GM19395 (cell line): ENCODE measurements at regions not wholly inside any gene's neighbourhood (a gene's known extent, or its start where the extent isn't known, plus 50 kb on each side); places are given as distances from the start of the nearest gene placed in this dataset.

Experiments used
- ATAC-seq: cut with Tn5 transposase; IDR thresholded peaks from one replicate; pipeline ENCODE4 v1.9.1; 2021; ENCODE audit warnings: mild to moderate bottlenecking, moderate library complexity; ENCODE audit not compliant: unreplicated experiment

DNA sequence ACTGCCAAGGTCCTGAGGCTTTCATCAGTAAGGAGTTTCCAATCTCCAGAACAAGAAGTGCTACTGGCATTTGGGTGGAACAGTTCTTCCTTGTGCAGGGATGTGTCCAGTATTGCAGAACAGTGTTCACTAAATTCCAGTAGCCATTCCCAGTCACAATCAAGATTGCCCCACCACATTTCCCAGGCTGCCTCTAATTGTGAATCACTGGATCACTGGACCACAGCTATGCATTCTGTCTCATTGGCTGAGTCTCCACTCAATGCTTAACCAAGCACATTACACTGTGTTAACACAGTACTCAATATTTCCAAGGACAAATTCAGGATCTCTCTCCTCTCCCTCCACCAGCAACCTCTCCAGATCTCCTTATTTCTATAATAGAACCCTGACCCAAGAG, 160.2 kb upstream of the CCDC150 start:
- ATAC-seq = no peak

DNA sequence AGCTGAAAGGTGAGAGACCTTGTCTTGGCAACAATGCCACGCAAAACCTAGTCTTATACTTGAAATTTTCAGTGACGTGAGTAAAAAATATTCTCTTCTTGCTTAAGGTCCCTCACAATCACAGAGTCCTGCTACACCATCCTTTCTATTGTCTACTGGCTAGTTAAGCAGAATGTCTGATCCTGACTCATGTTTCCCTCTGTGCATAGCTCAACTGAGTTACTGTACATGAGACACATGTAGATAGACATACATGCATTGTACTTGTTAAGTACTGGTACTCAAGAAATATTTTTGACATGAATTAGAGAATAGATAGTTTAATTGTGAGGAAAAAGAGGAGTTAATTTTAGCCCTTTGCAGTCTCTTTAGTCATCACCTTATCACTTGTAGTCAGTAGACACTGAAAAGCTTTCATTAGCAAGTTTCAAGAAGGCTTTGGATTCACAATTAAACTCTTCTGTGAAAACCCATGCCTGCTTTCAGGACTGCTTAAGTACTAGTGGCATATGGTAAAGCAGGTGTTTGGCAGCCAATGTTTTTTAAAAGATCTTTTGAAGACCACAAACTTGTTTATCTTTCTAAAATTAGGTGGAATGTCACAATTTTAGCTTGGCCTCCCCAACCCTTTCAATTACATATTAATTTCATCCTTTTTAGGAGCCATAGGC, 158.7 kb upstream of the CCDC150 start:
- ATAC-seq = no peak

DNA sequence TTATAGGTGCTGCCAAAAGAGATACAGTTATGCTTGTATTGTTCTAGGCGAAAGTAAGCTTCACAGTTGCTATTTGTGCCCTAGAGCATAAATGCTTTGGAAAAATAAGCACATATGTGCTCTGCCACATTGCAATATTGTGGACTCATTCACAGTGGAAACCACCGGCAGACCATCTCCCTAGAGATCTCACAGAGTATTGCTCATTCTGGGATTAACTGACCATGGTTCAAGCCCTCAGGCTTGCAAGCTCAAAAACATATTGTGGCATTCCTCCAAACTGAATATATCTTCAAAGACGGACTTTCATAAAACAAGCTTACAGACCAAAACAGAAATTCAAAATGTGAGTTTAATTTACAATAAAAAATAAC, 158.2 kb upstream of the CCDC150 start:
- no peak for ATAC-seq

DNA sequence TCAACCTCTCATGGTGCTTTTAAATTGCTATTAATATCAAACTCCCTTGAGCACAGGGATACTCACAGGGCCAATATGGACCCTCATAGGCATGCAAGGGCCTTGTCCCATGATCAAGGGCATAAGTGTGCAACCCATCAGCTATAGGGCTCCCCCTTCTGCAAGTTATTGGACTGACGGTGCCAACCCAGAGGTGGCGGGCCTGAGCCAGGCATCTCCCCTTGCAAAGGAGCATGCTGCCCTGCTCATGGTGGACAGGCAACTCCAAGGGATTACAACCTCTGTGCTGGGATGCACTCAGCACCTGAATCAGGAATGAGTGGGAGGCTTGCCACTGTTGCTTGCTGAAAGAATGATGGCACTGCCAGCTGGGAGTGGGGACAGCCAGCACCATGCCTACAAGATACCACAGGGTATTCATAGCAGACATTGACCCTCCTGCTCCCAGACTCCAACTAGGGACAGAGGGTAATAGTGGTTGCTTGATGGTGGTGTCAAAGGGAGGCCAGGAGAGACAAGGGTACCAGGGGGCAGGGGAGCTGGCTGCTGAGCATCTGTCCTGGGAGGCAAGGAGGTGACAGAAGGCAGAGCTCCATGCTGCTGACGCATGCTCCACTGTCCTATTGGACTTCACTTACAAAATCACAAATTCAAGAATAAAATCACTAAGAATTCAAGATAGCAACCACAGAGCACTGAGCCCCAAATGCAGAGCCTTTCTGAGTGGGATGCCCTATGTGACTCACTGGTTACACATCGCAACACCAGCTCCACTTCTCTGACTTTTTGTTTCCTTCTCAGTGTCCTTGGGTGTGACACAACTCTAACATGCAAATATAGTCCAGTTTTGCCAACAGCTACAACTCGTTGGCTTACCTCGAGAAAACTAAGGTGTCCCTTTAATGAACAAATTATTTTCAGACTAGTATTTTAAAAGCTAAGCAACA, 157.1 kb upstream of the CCDC150 start:
- no peak for ATAC-seq

DNA sequence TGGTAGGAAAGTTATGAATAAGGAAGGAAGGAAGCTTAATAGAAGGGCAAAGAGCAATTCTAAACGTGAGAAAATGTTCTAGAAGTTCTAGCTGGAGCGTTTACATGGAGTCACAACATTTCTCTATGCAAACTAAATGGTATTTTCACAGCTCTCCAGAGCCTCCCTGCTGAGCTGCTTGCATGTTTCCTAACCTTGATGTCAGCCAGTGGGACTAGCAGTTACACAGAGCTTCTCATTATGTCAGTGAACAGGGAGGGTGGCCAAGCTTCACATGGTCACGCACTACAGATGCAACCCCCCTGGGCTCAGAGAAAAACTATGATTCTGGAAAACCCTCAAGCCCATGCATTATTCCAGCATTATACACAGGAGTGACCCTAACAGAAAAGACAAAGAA, 153.4 kb upstream of the CCDC150 start:
- no peak for ATAC-seq

DNA sequence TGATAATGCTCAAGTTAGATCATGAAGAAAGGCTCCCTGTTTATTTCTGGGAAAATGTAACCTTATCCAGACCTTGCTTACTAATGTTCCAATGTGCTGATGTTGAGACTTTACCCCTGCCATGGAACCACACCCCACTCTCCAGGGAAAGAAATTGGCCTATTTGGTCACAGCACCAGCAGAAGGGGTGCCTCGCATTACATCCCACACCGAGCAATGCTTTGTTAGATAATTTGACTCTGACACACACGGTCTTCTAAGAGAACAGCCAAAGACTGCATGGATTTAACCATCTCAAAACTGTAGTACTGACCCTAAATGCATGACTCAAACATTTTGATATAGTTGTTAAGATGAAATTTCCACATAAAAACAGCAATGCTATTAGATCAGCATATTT, 152.1 kb upstream of the CCDC150 start:
- no peak for ATAC-seq

DNA sequence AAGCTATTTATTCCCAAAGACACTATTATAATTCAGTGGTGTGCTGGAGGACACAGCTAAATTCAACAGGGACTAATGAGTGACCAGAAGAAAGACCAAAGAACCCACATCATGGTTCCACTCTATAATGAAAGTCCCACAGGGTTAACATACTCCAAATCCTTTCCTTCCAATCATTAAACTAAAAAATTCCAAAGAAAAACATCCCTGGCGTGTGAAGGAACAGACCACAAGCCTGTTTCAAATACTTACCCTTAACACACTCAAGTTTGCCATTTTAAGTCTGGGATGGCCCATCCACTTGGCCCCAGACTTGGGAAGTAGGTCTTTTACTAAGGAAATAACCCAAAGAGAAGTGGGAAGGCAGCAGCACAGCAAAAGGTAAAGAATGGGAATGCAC, 150.1 kb upstream of the CCDC150 start:
- ATAC-seq = no peak

DNA sequence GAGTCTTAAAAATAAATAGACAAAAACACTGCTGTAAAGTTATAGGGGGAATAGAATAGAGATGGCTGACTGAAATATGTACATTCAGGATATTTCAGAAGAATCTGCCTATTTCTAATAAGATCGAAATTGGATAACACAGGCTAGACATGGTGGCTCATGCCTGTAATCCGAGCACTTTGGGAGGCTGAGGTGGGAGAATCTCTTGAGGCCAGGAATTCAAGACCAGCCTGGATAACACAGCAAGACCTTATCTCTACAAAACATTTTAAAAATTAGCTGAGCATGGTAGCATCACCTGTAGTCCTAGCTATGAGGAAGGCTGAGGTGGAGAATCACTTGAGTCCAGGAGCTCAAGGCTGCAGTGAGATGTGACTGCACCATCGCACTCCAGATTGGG, 146.6 kb upstream of the CCDC150 start:
- no peak for ATAC-seq

DNA sequence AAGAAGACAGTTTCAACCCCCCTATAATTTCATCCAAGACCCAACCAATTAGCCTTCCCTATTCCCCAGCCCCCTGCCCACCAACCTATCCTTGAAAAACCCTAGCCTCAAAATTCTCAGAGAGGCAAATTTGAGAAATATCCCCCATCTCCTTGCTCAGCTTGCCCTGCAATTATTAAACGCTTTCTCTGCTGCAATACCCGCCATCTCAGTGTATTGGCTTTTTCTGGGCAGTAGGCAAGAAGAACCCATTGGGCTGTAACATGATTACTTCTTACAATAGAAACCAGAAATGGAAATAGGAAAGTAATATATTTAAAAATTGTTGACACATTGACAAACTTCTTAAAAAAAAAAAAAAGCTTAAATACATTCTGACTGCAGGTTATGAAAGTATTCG, 140.6 kb upstream of the CCDC150 start:
- no peak for ATAC-seq

DNA sequence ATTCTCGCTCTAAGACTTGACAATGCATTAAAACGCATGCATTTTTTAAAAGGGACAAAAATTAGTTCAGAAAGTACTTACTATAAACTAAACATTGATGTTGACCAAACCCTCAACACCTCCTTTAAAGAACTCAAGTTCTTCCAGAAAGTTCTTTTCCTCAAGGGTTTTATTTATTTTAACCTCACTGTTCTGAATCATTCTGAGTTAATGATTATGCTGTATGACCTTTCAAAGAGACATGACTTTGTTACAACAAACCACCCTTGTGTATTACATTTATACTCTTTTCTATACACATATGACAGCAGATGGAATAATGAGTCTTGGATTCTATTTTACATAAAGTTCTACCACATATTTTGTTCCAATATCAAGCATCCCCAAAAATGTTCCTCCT, 139.8 kb upstream of the CCDC150 start:
- ATAC-seq = no peak

DNA sequence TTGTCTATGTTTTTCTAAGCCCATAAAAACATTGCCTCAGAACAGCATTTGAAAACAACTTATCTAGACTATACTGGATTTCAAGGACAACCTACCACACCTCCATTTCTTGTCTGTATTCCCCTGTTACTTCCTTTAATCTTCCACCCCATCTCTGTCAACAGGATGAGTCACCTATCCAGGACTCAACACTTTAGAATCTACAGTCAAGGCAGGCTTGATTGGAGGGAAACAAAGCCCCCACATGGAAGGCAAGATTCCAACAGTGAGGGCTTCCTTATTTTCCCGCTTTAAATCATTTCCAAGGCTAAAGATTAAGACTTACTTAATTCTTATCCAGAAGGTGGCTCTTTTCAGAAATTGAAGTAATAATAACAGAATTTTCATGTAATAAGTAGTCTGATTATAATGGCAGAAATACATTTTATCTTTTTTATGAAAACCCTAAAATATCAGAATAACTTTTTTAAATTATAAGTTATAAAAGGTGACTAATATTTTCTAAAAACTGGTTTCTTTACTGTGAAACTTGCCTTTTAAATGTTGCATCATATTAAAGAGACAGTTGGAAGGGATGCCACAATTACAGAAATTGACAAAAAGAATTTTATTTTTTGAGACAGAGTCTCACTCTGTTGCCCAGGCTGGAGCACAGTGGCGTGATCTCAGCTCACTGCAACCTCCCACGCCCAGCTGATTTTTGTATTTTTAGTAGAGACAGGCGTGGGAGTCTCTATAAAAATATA, 138.7 kb upstream of the CCDC150 start:
- ATAC-seq = no peak

DNA sequence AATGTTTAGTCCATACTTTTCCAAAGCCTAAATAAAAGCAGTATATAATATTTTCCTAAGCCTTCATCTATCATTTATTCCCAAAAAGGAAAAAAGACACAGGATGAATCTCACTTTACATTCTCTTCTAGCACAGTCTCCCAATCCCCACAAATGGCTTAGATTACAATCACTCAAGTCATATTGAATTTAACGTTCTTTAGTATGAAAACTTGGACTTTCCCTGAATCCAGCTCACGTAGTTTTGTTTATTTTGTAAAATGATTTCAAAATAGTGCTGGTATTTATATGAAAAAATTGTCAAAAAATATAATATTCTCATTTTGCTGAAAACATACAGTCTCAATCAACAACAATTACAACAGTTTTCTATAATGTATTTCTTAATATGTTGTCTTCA, 137.7 kb upstream of the CCDC150 start:
- ATAC-seq = no peak

DNA sequence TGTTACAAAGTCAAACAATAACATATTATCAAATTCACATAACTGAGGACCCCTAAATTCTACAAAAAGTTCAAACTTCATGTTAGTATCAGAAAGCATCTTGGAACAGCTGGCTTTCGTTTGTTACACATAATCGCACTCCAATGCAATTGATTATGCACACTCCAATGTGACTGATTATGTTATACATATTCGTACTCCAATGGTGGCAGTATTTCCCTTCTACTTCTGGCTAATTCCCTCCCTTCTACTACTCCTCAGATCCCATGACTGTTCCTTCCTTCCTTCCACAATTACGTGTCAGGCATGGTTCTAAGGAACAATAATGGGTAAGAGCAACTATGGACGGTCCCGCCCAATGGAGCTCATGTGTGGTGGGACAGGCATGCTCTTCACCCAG, 137.1 kb upstream of the CCDC150 start:
- ATAC-seq = no peak

DNA sequence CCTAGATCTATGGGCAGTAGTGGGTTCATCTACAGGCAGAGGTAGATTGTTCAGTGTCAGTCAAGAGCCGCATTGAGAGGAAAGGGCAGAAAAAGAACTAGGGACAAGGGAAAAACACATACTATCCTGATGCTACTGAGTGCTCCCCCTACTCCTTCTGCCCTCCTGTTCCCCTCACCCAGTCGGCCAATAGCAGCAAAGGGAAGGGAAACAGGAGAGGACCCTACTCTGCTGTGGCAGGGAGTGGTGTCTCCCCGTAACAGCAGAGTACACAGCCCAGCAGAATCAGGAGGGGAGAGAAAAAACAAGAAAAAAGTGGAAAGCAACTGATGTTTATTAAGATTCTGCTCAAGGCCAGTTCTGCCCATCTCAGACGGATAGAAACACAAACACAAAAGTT, 136.1 kb upstream of the CCDC150 start:
- no peak for ATAC-seq

DNA sequence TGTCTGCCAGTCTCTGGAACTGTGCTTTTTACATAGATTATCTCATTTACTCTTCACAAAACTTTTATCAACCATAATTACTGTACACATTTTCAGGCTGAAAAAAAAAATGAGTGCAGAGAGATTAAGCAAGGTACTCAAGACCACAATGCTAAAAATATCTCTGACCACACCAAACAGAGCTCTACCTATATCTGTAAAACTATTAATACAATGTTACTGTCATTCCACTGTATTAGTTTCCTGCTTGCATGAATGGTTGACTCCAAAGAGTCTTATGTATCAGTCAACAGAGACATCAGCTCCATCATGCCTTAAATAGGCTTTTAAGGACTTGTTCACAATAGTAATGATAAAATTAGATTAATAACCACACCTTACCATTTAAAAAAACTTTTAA, 134.7 kb upstream of the CCDC150 start:
- peak; percentile 61 for ATAC-seq

DNA sequence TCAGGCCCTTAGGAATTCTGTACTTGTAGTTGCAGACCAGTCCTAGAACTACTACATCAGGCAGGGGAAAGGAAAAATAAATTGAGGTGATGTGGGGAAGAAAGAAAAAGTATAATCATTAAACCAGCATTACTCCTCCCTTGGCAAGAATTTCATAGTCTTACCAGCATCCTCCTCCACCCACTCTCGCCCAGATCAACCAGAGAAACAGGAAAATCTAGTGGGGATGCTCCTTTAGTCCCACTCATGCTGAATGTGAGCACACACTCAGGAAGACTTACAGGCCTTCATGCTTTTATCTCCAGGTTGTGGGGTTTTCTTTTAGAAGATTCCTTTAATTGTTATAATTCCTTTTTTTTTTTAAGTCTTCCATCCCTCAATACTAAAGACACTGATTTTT, 129.3 kb upstream of the CCDC150 start:
- ATAC-seq = no peak

DNA sequence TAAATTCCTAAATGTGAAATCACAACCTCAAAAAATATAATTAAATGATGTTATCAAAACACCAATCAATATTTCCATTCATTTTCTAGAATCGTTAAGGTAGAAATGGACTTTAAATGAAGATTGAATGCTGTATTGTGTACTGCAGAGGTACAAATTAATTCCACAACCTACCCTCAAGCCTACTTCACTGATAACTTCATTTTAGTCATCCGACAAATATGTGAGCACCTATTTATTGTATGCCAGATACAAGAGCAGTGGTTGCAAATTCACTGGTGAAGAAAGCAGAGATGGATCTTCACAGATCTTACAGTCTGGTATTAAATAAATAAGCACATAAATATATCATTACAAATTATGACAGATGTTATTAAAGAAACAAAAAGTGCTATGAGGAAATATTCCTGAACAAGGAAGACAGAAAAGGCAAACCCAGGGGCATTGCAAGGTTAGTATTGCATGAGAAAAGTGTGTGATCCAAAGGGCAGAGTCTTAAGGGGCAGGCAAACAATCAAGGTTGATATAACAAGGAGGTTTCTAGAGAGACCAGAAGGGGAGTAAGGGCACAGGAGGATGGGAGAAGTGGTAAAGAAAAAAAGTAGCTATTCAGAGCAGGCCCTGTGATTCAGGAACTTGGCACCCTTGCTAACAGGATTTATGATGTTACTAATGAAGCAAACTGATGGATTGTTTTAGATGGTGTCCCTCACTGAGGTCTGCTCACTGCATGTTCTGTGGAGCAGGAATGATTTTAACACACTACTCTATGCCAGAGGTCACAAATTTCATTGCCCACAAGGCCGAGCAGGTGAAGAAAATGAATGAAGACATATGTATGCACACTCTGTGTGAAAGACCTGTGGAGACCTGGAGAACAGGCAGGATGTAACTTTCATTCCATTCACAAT, 128.0 kb upstream of the CCDC150 start:
- ATAC-seq = no peak

DNA sequence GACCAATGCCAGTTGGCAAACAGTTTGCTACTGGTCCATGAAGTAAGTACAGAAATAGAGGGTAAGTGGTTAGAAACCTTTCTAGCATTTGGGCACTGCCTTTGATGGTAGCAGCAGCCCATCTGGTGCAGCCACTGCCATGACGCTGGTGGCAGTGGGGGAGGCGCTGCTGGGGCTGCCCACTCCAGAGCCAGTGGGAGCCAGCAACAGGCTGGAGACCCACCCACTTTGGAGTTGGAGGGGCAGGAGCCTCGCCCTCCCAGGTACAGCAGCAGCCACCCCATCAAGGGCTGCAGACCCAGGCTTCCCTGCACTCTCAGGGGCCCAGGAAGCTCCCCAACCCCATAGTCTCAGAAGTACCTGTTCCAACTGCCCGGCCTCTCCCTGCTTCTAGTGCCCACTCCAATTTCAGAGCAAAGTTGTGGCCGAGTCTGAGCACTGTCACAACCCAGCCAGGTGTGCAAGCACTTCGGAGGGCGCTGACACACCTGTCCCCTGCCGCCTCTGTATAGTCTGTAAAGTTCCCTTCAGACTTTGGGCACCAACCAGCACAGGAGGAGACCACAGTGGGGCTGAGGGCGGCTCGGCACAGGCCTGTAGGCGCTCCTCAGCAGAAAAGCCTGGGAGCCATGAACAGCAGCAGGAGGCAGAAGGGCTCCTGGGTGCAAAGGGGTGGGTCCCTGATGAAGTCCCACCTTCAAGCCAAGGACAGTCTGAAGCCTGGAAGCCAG, 125.6 kb upstream of the CCDC150 start:
- ATAC-seq = no peak

DNA sequence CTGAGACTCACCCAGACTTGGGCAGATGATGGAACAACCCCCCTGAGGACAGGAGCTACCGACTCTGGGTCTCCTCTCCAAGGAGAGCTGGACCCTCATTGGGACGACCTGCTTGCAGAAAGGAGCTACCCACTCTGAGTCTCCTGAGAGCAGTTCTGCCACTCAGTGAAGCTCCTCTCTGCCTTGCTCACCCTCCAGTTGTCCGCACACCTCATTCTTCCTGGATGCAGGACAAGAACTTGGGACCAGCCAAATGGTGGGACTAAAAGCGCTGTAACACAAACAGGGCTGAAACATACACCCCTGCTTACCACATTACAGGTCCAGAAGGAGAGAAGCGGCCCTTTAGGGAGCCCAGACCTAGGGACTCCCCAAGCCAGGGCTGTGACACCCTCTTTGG, 124.9 kb upstream of the CCDC150 start:
- no peak for ATAC-seq

DNA sequence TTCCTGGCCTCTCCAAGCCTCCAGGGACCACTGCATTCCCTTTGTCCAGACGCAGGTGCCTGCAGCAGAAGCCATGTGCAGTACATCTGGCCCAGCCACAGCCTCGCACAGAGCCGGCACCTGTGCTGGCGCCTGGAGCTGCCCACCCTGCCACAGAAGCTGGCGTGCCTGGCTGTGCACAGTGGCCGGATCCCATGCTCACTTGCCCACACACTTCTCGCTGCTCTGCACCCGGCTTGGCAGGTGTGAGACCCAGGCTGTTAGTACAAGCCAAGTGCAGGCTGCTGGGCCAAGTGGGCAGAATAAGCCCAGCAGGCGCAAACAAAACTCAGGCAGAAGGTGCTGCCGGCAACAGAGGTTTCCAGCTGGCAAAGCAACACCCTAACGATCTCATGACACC, 124.5 kb upstream of the CCDC150 start:
- ATAC-seq = no peak
